ENCODE measurements at regions not wholly inside any gene's neighbourhood (a gene's known extent, or its start where the extent isn't known, plus 50 kb on each side); places are given as distances from the start of the nearest gene placed in this dataset.
A peak's percentile ranks its signal among the peaks of the same experiment; 100 is the strongest.

GRCh38 chr2:8418721-8419120 is 263.1 kb upstream of the ID2 start:
- CTCF ChIA-PET = no interaction called here

GRCh38 chr2:8421658-8422449 is 260.0 kb upstream of the ID2 start:
- no peak for DNase-seq (ENCODE audit: low read depth, low spot score)
- ChIA-PET CTCF (interaction anchor here (1.4 kb wide), 1 partner anchor 9 kb away, joined by 3 read pairs; no protein-coding TSS in a partner anchor), POLR2A (no interaction called here)
- no peak overlapping the region for H3K4me3 ChIP-seq (ENCODE audit: low read depth, low read length)
- no peak for TF ChIP-seq CTCF (IDR thresholded peaks at IDR 0.05; ENCODE audit: insufficient read depth, low read length, missing control alignments)

More at GRCh38 chr2:8418721-8419120, 263.1 kb upstream of the ID2 start:
- no peak overlapping the region for H3K4me3 ChIP-seq (ENCODE audit: low read depth, low read length)
- DNase-seq (ENCODE audit: low read depth, low spot score) = peak; percentile 81
- no peak for TF ChIP-seq CTCF (IDR thresholded peaks at IDR 0.05; ENCODE audit: insufficient read depth, low read length, missing control alignments)
- POLR2A ChIA-PET = no interaction called here

- CTCF ChIA-PET = interaction anchor here (1.4 kb wide), 1 partner anchor 8 kb away, joined by 3 read pairs; no protein-coding TSS in a partner anchor
- no peak overlapping the region for H3K4me3 ChIP-seq (ENCODE audit: low read depth, low read length)
- no peak for DNase-seq (ENCODE audit: low read depth, low spot score)
- TF ChIP-seq CTCF (IDR thresholded peaks at IDR 0.05; ENCODE audit: insufficient read depth, low read length, missing control alignments) = no peak
- POLR2A ChIA-PET = interaction anchor here (0.6 kb wide), 1 partner anchor 15 kb away, joined by 3 read pairs; no protein-coding TSS in a partner anchor
Observed at GRCh38 chr2:8422450-8422800, 259.4 kb upstream of the ID2 start.

- POLR2A ChIA-PET = no interaction called here
- CTCF ChIA-PET = no interaction called here
- TF ChIP-seq CTCF (IDR thresholded peaks at IDR 0.05; ENCODE audit: insufficient read depth, low read length, missing control alignments) = no peak
- no peak for DNase-seq (ENCODE audit: low read depth, low spot score)
- no peak overlapping the region for H3K4me3 ChIP-seq (ENCODE audit: low read depth, low read length)
Observed at GRCh38 chr2:8424997-8425900, 256.6 kb upstream of the ID2 start.

- H3K4me3 ChIP-seq (ENCODE audit: low read depth, low read length) = no peak overlapping the region
- no peak for TF ChIP-seq CTCF (IDR thresholded peaks at IDR 0.05; ENCODE audit: insufficient read depth, low read length, missing control alignments)
- POLR2A ChIA-PET = no interaction called here
- CTCF ChIA-PET = no interaction called here
- no peak for DNase-seq (ENCODE audit: low read depth, low spot score)
Observed at GRCh38 chr2:8426550-8426949, 255.3 kb upstream of the ID2 start.

GRCh38 chr2:8427211-8427610 is 254.6 kb upstream of the ID2 start:
- POLR2A ChIA-PET = no interaction called here

More at GRCh38 chr2:8427211-8427610, 254.6 kb upstream of the ID2 start:
- no peak for TF ChIP-seq CTCF (IDR thresholded peaks at IDR 0.05; ENCODE audit: insufficient read depth, low read length, missing control alignments)
- no peak for DNase-seq (ENCODE audit: low read depth, low spot score)
- no peak overlapping the region for H3K4me3 ChIP-seq (ENCODE audit: low read depth, low read length)
- CTCF ChIA-PET = no interaction called here
